HL-60/S4 (cell line): ENCODE measurements at regions not wholly inside any gene's neighbourhood (a gene's known extent, or its start where the extent isn't known, plus 50 kb on each side); places are given as distances from the start of the nearest gene placed in this dataset.
"Not testable (repeated sequence)": the region's sequence is repeated elsewhere in the genome, so short reads cannot be mapped to it uniquely, and the experiment has no call there.

Experiments used
- in situ Hi-C: fragments of 300-500 bp; cut with MboI; formaldehyde crosslinking; loops from 2 replicates; pipeline ENCODE4 v1.14.3; 2022; ENCODE audit warnings: low sequenced_read_pairs

- in situ Hi-C loops = no loop called here
Observed at GRCh38 chr18:35864916-35865315, 107.6 kb upstream of the RMP24 start.

- in situ Hi-C loops = no loop called here
Observed at GRCh38 chr18:35868915-35869314, 103.6 kb upstream of the RMP24 start.

GRCh38 chr18:35871337-35871736, 101.1 kb upstream of the RMP24 start:
- in situ Hi-C loops = no loop called here

- in situ Hi-C loops = no loop called here
Observed at GRCh38 chr18:35875566-35875965, 96.9 kb upstream of the RMP24 start.

- in situ Hi-C loops = no loop called here
Observed at GRCh38 chr18:35876243-35876642, 96.2 kb upstream of the RMP24 start.

GRCh38 chr18:35880788-35881455, 91.6 kb upstream of the RMP24 start:
- in situ Hi-C loops = no loop called here

GRCh38 chr18:35888329-35888728, 84.2 kb upstream of the RMP24 start:
- in situ Hi-C loops = no loop called here

GRCh38 chr18:35889677-35890076, 82.8 kb upstream of the RMP24 start:
- in situ Hi-C loops = no loop called here

GRCh38 chr18:35890323-35890722, 82.2 kb upstream of the RMP24 start:
- in situ Hi-C loops = no loop called here

GRCh38 chr18:35892118-35892517, 80.4 kb upstream of the RMP24 start:
- in situ Hi-C loops = no loop called here

- in situ Hi-C loops = not testable (repeated sequence)
Observed at GRCh38 chr18:35897481-35897880, 75.0 kb upstream of the RMP24 start.

GRCh38 chr18:35904389-35905037, 68.0 kb upstream of the RMP24 start:
- in situ Hi-C loops = no loop called here

- in situ Hi-C loops = no loop called here
Observed at GRCh38 chr18:35905436-35905835, 67.0 kb upstream of the RMP24 start.

- in situ Hi-C loops = not testable (repeated sequence)
Observed at GRCh38 chr18:35906291-35906690, 66.2 kb upstream of the RMP24 start.

GRCh38 chr18:35910327-35910726, 62.2 kb upstream of the RMP24 start:
- in situ Hi-C loops = no loop called here

- in situ Hi-C loops = no loop called here
Observed at GRCh38 chr18:35912332-35912731, 60.1 kb upstream of the RMP24 start.

GRCh38 chr18:35915056-35915455, 57.4 kb upstream of the RMP24 start:
- in situ Hi-C loops = no loop called here

- in situ Hi-C loops = no loop called here
Observed at GRCh38 chr18:35917043-35917442, 55.4 kb upstream of the RMP24 start.

- in situ Hi-C loops = no loop called here
Observed at GRCh38 chr18:35918564-35918963, 53.9 kb upstream of the RMP24 start.

GRCh38 chr18:35919179-35919578, 53.3 kb upstream of the RMP24 start:
- in situ Hi-C loops = no loop called here

- in situ Hi-C loops = no loop called here
Observed at GRCh38 chr18:35920623-35921022, 51.9 kb upstream of the RMP24 start.
